K562 (cell line): ENCODE measurements at regions not wholly inside any gene's neighbourhood (a gene's known extent, or its start where the extent isn't known, plus 50 kb on each side); places are given as distances from the start of the nearest gene placed in this dataset.

Experiments used
- ATAC-seq: fragments of 200-7000 bp; cut with Tn5 transposase; 3 replicates; pipeline ENCODE4 v1.9.1; 2020; ENCODE audit warnings: moderate library complexity
- BruUV-seq: library from RNA; stranded (reverse); fragments of 400-500 nt; replicated peaks from 2 replicates; lab custom pipeline; 2021; lab: Mats Ljungman, UMichigan
- CTCF ChIA-PET: fragments of 300-600 bp; formaldehyde crosslinking; extraction: SDS; loops from one replicate; lab custom pipeline; 2021; ENCODE audit warnings: low intra/inter-chr PET ratio; lab: Yijun Ruan, JAX
- POLR2A ChIA-PET: fragments of 300-600, 350-650 bp; sonication (Branson Sonifier 250); formaldehyde crosslinking; extraction: SDS; loops from one replicate; lab custom pipeline; 2021; ENCODE audit warnings: antibody characterized with exemption, inconsistent platforms; lab: Yijun Ruan, JAX
- DNase-seq, 4 experiments: peaks; one replicate each; pipeline versions ENCODE4 v3.0.0 to v3.0.0-alpha.2; 2011 to 2018; ENCODE audit warnings: low spot score in 3 of 4, mixed read lengths in 3 of 4; ENCODE audit errors: extremely low read depth in 1 of 4
- FAIRE-seq: peaks from 2 replicates; lab custom pipeline; 2011; peaks lifted over from hg19 to GRCh38; lab: Jason Lieb, UNC
- H2AFZ ChIP-seq: 2 replicates; pipeline ENCODE4 v1.6.0; 2011; ENCODE audit warnings: low read depth, low read length, control low read depth, inconsistent platforms
- H3K27ac ChIP-seq: fragments of 200-600 bp; 3 replicates; pipeline ENCODE4 v1.8.0; 2011; ENCODE audit warnings: low read depth, mild to moderate bottlenecking, control low read depth, inconsistent platforms, low read length, moderate library complexity, mixed read lengths; ENCODE audit errors: extremely low read depth
- H3K27me3 ChIP-seq, 2 experiments: fragments of 300-600 bp in 1 of 2; 2 replicates in 1 of 2; 3 replicates in 1 of 2; pipeline versions ENCODE4 v1.6.0 to v1.8.0; 2011; ENCODE audit warnings: inconsistent platforms in 2 of 2, low read length in 2 of 2, mild to moderate bottlenecking in 1 of 2, mixed read lengths in 1 of 2, moderate library complexity in 1 of 2; ENCODE audit not compliant: control insufficient read depth in 2 of 2, insufficient read depth in 2 of 2
- H3K36me3 ChIP-seq: fragments of 300-600 bp; 3 replicates; pipeline ENCODE4 v1.8.0; 2011; ENCODE audit warnings: mild to moderate bottlenecking, low read length, inconsistent platforms; ENCODE audit not compliant: control insufficient read depth, insufficient read depth
- H3K4me1 ChIP-seq, 2 experiments: fragments of 200-600 bp in 1 of 2; replicated peaks in 1 of 2; 2 replicates in 1 of 2; 3 replicates in 1 of 2; pipeline versions ENCODE4 v1.5.1 to v1.8.0; 2011; ENCODE audit warnings: inconsistent platforms in 2 of 2, low read length in 2 of 2, mild to moderate bottlenecking in 1 of 2, mixed read lengths in 1 of 2, moderate library complexity in 1 of 2; ENCODE audit not compliant: control insufficient read depth in 2 of 2, insufficient read depth in 2 of 2
- H3K4me2 ChIP-seq: 2 replicates; pipeline ENCODE4 v1.6.1; 2011; ENCODE audit warnings: low read length, control low read depth, inconsistent platforms, mixed read lengths; ENCODE audit not compliant: insufficient read depth
- H3K4me3 ChIP-seq: fragments of 200-600 bp; sonication (generic), shearing (Covaris generic); 2 replicates; pipeline ENCODE4 v1.5.1; 2016; ENCODE audit warnings: control low read depth, inconsistent platforms
- H3K79me2 ChIP-seq: fragments of 200-600 bp; 3 replicates; pipeline ENCODE4 v1.8.0; 2011; ENCODE audit warnings: low read length, inconsistent platforms; ENCODE audit not compliant: control insufficient read depth, insufficient read depth
- H3K9ac ChIP-seq, 2 experiments: 2 replicates each; pipeline versions ENCODE4 v1.6.0 to v1.6.1; 2011; ENCODE audit warnings: low read depth in 2 of 2, low read length in 2 of 2, control low read depth in 1 of 2, inconsistent platforms in 1 of 2, mild to moderate bottlenecking in 1 of 2, mixed read lengths in 1 of 2; ENCODE audit not compliant: insufficient read depth in 1 of 2
- H3K9me1 ChIP-seq: one replicate; pipeline ENCODE4 v1.6.0; 2011; ENCODE audit warnings: inconsistent platforms, mild to moderate bottlenecking, low read length, moderate library complexity; ENCODE audit not compliant: control insufficient read depth, insufficient read depth
- H3K9me3 ChIP-seq: replicated peaks from 2 replicates; pipeline ENCODE4 v1.5.1; 2011; ENCODE audit warnings: low read depth, low read length, inconsistent platforms; ENCODE audit not compliant: control insufficient read depth, insufficient read depth
- H4K20me1 ChIP-seq: replicated peaks from 2 replicates; pipeline ENCODE4 v1.6.1; 2011; ENCODE audit warnings: low read length, inconsistent platforms, mixed read lengths; ENCODE audit not compliant: control insufficient read depth, insufficient read depth
- ARHGAP35 ChIP-seq: fragments of 450-650 bp; IDR thresholded peaks from 2 replicates; pipeline ENCODE4 v1.6.1; 2018; ENCODE audit not compliant: partially characterized antibody
- EHMT2 ChIP-seq: fragments of 450-650 bp; IDR thresholded peaks from 2 replicates; pipeline ENCODE4 v1.6.1; 2018; ENCODE audit warnings: antibody characterized with exemption
- ILK ChIP-seq: fragments of 450-650 bp; IDR thresholded peaks from 2 replicates; pipeline ENCODE4 v1.6.1; 2016; ENCODE audit warnings: missing genetic modification characterization, low read depth, mild to moderate bottlenecking, missing compliant biosample characterization, moderate library complexity, borderline replicate concordance
- KLF1 ChIP-seq: fragments of 450-650 bp; IDR thresholded peaks from 2 replicates; pipeline ENCODE4 v1.6.1; 2016; ENCODE audit warnings: missing genetic modification characterization, missing compliant biosample characterization
- KLF13 ChIP-seq: fragments of 450-650 bp; IDR thresholded peaks from 2 replicates; pipeline ENCODE4 v1.6.1; 2016; ENCODE audit warnings: missing genetic modification characterization, low read depth, mild to moderate bottlenecking, missing compliant biosample characterization, moderate library complexity, borderline replicate concordance
- MBD1 ChIP-seq: fragments of 250-450 bp; sonication (Bioruptor Pico); IDR thresholded peaks from 2 replicates; pipeline ENCODE4 v1.8.0; 2022; ENCODE audit warnings: inconsistent platforms
- MEIS2 ChIP-seq: fragments of 450-650 bp; IDR thresholded peaks from 2 replicates; pipeline ENCODE4 v1.6.1; 2014; ENCODE audit warnings: mild to moderate bottlenecking; ENCODE audit not compliant: partially characterized antibody
- MXD1 ChIP-seq: fragments of 250-450 bp; sonication (Bioruptor Pico); IDR thresholded peaks from 2 replicates; pipeline ENCODE4 v1.8.0; 2021; ENCODE audit warnings: borderline replicate concordance, mild to moderate bottlenecking, moderate library complexity; ENCODE audit not compliant: poor library complexity, severe bottlenecking
- TBP ChIP-seq: optimal IDR thresholded peaks from 2 replicates; pipeline ENCODE3; 2011; ENCODE audit warnings: low read depth, low read length, improper control_type of control experiment
- U2AF2 ChIP-seq: fragments of 200-400 bp; formaldehyde crosslinking; optimal IDR thresholded peaks from 2 replicates; pipeline ENCODE3; 2017; ENCODE audit warnings: low read depth, mild to moderate bottlenecking, low read length
- WHSC1 ChIP-seq: IDR thresholded peaks from one replicate; pipeline ENCODE4 v1.6.1; 2012; ENCODE audit warnings: low read length, control low read depth, inconsistent platforms
- YBX1 ChIP-seq: fragments of 450-650 bp; IDR thresholded peaks from 2 replicates; pipeline ENCODE4 v1.7.1; 2016; ENCODE audit warnings: mild to moderate bottlenecking
- ZBTB2 ChIP-seq: fragments of 450-650 bp; IDR thresholded peaks from 2 replicates; pipeline ENCODE4 v1.6.1; 2016; ENCODE audit warnings: antibody characterized with exemption
- ZFX ChIP-seq: sonication (generic); formaldehyde crosslinking; IDR thresholded peaks from 2 replicates; pipeline ENCODE4 v1.8.0; 2022; ENCODE audit warnings: mild to moderate bottlenecking, missing genetic modification reagents, moderate library complexity
- WGBS: fragments of 100-300 bp; shearing (Covaris generic); methylation state at CpG from one replicate; pipeline ENCODE4 v1.1.6; 2016; ENCODE audit warnings: low coverage, mixed read lengths; ENCODE audit not compliant: insufficient coverage; ENCODE audit errors: missing lambda C conversion rate; 5-methylcytosine and 5-hydroxymethylcytosine counted together
- in situ Hi-C: fragments of 300-500 bp; cut with MboI; formaldehyde crosslinking; loops from 4 replicates; pipeline ENCODE4 v1.15.0; 2018; ENCODE audit warnings: inconsistent platforms, mixed read lengths
- intact Hi-C: fragments of 100-400 bp; cut with micrococcal nuclease; formaldehyde crosslinking; loops from 2 replicates; pipeline ENCODE4 v1.14.2; 2022

- TF ChIP-seq MBD1 (CRISPR knock-in tag) (no peak), ARHGAP35 (no peak), ILK (tag) (no peak), ZFX (CRISPR knock-in tag) (no peak), KLF13 (tag) (no peak), EHMT2 (no peak), KLF1 (tag) (no peak)
These were observed 735.0 kb downstream of the EPHA7 start (continued) for GRCh38 chr6:92684386-92684785.

GRCh38 chr6:92683748-92684147, 735.6 kb downstream of the EPHA7 start:
- Histone ChIP-seq H3K4me3 (no peak overlapping the region), H3K4me2 (no peak overlapping the region), H3K9me3 (no peaks in the 10 kb centered on the region), H3K9ac (no peak overlapping the region), H3K27ac (no peak overlapping the region), H3K36me3 (no peaks in the 10 kb centered on the region), H3K9me1 (no peaks in the 10 kb centered on the region), H3K27me3 (no peaks in the 10 kb centered on the region), H4K20me1 (no peaks in the 10 kb centered on the region), H3K79me2 (no peaks in the 10 kb centered on the region), H3K4me1 (no peaks in the 10 kb centered on the region), H2AFZ (no peak overlapping the region)
- CTCF ChIA-PET: no interaction called here
- BruUV-seq: no TSS peak
- FAIRE-seq (no peak), ATAC-seq (no peak), DNase-seq (no peak)
- 0% methylated on average over 2 of the region's 2 CpGs for WGBS
- intact Hi-C loops (no loop called here), in situ Hi-C loops (no loop called here)
- POLR2A ChIA-PET: no interaction called here
- TF ChIP-seq U2AF2 (no peak), ZBTB2 (no peak), WHSC1 (no peak), TBP (no peak), MEIS2 (no peak), YBX1 (no peak), MXD1 (CRISPR knock-in tag) (no peak)
